ENCODE measurements at regions not wholly inside any gene's neighbourhood (a gene's known extent, or its start where the extent isn't known, plus 50 kb on each side); places are given as distances from the start of the nearest gene placed in this dataset.

DNA sequence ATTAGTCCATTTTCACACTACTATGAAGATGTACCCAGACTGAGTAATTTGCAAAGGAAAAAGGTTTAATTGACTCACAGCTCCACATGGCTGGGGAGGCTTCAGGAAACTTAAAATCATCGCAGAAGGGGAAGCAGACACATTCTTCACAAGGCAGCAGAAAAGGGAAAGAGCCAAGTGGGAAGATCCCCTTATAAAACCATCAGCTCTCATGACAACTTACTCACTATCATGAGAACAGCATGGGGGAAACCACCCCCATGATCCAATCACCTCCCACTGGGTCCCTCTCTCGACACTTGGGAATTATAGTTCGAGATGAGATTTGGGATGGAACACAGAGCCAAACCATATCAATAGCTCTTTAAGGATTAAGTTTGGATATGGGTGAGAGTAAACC is 246.1 kb upstream of the CYRIA start:
- TF ChIP-seq, protein P1, sequence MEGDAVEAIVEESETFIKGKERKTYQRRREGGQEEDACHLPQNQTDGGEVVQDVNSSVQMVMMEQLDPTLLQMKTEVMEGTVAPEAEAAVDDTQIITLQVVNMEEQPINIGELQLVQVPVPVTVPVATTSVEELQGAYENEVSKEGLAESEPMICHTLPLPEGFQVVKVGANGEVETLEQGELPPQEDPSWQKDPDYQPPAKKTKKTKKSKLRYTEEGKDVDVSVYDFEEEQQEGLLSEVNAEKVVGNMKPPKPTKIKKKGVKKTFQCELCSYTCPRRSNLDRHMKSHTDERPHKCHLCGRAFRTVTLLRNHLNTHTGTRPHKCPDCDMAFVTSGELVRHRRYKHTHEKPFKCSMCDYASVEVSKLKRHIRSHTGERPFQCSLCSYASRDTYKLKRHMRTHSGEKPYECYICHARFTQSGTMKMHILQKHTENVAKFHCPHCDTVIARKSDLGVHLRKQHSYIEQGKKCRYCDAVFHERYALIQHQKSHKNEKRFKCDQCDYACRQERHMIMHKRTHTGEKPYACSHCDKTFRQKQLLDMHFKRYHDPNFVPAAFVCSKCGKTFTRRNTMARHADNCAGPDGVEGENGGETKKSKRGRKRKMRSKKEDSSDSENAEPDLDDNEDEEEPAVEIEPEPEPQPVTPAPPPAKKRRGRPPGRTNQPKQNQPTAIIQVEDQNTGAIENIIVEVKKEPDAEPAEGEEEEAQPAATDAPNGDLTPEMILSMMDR (IDR thresholded peaks at IDR 0.05): no peak
- no peak for TF ChIP-seq POLR2A (IDR thresholded peaks at IDR 0.05)
